ENCODE measurements at regions not wholly inside any gene's neighbourhood (a gene's known extent, or its start where the extent isn't known, plus 50 kb on each side); places are given as distances from the start of the nearest gene placed in this dataset.

DNA sequence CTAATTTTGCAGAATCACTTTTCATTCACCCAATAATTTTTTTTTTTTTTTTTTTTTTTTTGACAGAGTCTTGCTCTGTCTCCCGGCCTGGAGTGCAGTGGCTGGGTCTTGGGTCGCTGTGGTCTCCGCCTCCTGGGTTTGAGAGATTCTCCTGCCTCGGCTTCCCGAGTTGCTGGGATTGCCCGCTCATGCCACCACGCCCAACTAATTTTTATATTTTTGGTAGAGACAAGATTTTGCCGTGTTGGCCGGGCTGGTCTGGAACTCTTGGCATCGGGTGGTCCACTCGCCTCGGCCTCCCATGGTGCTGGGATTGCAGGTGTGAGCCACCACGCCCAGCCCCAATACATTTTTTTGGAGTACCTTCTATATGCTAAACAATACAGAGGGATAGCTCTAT, 1120.0 kb upstream of the ATXN8OS start:
- TF ChIP-seq, protein P1, sequence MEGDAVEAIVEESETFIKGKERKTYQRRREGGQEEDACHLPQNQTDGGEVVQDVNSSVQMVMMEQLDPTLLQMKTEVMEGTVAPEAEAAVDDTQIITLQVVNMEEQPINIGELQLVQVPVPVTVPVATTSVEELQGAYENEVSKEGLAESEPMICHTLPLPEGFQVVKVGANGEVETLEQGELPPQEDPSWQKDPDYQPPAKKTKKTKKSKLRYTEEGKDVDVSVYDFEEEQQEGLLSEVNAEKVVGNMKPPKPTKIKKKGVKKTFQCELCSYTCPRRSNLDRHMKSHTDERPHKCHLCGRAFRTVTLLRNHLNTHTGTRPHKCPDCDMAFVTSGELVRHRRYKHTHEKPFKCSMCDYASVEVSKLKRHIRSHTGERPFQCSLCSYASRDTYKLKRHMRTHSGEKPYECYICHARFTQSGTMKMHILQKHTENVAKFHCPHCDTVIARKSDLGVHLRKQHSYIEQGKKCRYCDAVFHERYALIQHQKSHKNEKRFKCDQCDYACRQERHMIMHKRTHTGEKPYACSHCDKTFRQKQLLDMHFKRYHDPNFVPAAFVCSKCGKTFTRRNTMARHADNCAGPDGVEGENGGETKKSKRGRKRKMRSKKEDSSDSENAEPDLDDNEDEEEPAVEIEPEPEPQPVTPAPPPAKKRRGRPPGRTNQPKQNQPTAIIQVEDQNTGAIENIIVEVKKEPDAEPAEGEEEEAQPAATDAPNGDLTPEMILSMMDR (IDR thresholded peaks at IDR 0.05; ENCODE audit: insufficient read depth, low read depth, low read length) = no peak
- no peak for TF ChIP-seq EZH2 (IDR thresholded peaks at IDR 0.05; ENCODE audit: insufficient read depth, low read length)
